OCI-LY7 (cell line): ENCODE measurements at regions not wholly inside any gene's neighbourhood (a gene's known extent, or its start where the extent isn't known, plus 50 kb on each side); places are given as distances from the start of the nearest gene placed in this dataset.

Experiments
- BruUV-seq: library from RNA; stranded (reverse); fragments of 400-500 nt; replicated peaks from 2 replicates; lab custom pipeline; 2021; lab: Mats Ljungman, UMichigan
- CTCF ChIA-PET: fragments of 300-600 bp; sonication (Branson Sonifier 250); formaldehyde crosslinking; loops from one replicate; lab custom pipeline; 2022; ENCODE audit warnings: antibody characterized with exemption; ENCODE audit not compliant: unreplicated experiment; lab: Charles Lee
- POLR2A ChIA-PET: fragments of 300-600 bp; sonication (Branson Sonifier 250); formaldehyde crosslinking; loops from one replicate; lab custom pipeline; 2022; ENCODE audit warnings: antibody characterized with exemption; lab: Charles Lee
- DNase-seq: peaks from one replicate; pipeline ENCODE4 v3.0.0-alpha.2; 2015; ENCODE audit warnings: low spot score
- H2AFZ ChIP-seq: fragments of 200-600 bp; sonication (generic), shearing (Covaris generic); 2 replicates; pipeline ENCODE4 v1.6.1; 2014; ENCODE audit warnings: mild to moderate bottlenecking, antibody characterized with exemption, low read length, moderate library complexity
- H3K27ac ChIP-seq: fragments of 200-600 bp; sonication (generic); 2 replicates; pipeline ENCODE4 v1.5.1; 2014; ENCODE audit warnings: mixed run types, low read depth, mild to moderate bottlenecking, moderate library complexity, low read length, inconsistent platforms; ENCODE audit not compliant: poor library complexity, severe bottlenecking
- H3K36me3 ChIP-seq: fragments of 200-600 bp; sonication (generic); 2 replicates; pipeline ENCODE4 v1.6.1; 2014; ENCODE audit warnings: mild to moderate bottlenecking, antibody characterized with exemption, low read length, moderate library complexity, mixed read lengths; ENCODE audit not compliant: insufficient read depth
- H3K4me1 ChIP-seq: fragments of 200-600 bp; sonication (generic); 2 replicates; pipeline ENCODE4 v1.5.1; 2014; ENCODE audit warnings: mild to moderate bottlenecking, low read length; ENCODE audit not compliant: insufficient read depth, poor library complexity, severe bottlenecking
- H3K4me2 ChIP-seq: fragments of 200-600 bp; sonication (generic); 2 replicates; pipeline ENCODE4 v1.6.1; 2014; ENCODE audit warnings: mild to moderate bottlenecking, low read length
- H3K4me3 ChIP-seq: fragments of 200-600 bp; sonication (generic); 2 replicates; pipeline ENCODE4 v1.5.1; 2014; ENCODE audit warnings: mild to moderate bottlenecking, low read depth, low read length; ENCODE audit not compliant: poor library complexity, severe bottlenecking
- H3K79me2 ChIP-seq: fragments of 200-600 bp; sonication (generic); 2 replicates; pipeline ENCODE4 v1.6.1; 2016; ENCODE audit warnings: low read depth, mild to moderate bottlenecking, low read length, moderate library complexity, mixed read lengths; ENCODE audit not compliant: insufficient read depth
- H3K9me2 ChIP-seq: fragments of 200-600 bp; sonication (generic); 2 replicates; pipeline ENCODE4 v1.6.1; 2016; ENCODE audit warnings: mild to moderate bottlenecking, low read length, mixed read lengths; ENCODE audit not compliant: insufficient read depth
- H3K9me3 ChIP-seq: fragments of 200-600 bp; sonication (generic); 2 replicates; pipeline ENCODE4 v1.6.1; 2014; ENCODE audit warnings: mild to moderate bottlenecking, mixed run types, low read length, mixed read lengths
- H4K20me1 ChIP-seq: fragments of 200-600 bp; sonication (generic); 2 replicates; pipeline ENCODE4 v1.6.1; 2014; ENCODE audit warnings: mild to moderate bottlenecking, antibody characterized with exemption, low read length, moderate library complexity, mixed read lengths; ENCODE audit not compliant: insufficient read depth
- CTCF ChIP-seq: fragments of 200-600 bp; sonication (generic); conservative IDR thresholded peaks from 2 replicates; pipeline ENCODE4 v1.5.1; 2014; ENCODE audit warnings: mild to moderate bottlenecking, antibody characterized with exemption, low read length, moderate library complexity, mixed read lengths
- EZH2phosphoT487 ChIP-seq: fragments of 200-600 bp; sonication (generic); IDR thresholded peaks from 2 replicates; pipeline ENCODE4 v1.6.1; 2018; ENCODE audit warnings: low read depth, borderline replicate concordance, mild to moderate bottlenecking, mixed run types, antibody characterized with exemption, low read length, moderate library complexity, mixed read lengths
- intact Hi-C: fragments of 100-400 bp; cut with micrococcal nuclease; formaldehyde crosslinking; loops from one replicate; pipeline ENCODE4 v1.10.0; 2022; ENCODE audit not compliant: unreplicated experiment

GRCh38 chr13:109476001-109476400 is 310.4 kb downstream of the IRS2 start:
- no peaks in the 10 kb centered on the region for H3K4me1 ChIP-seq
- no peaks in the 10 kb centered on the region for H4K20me1 ChIP-seq
- H3K9me3 ChIP-seq = no peaks in the 10 kb centered on the region
- H3K79me2 ChIP-seq = no peaks in the 10 kb centered on the region
- no TSS peak for BruUV-seq
- TF ChIP-seq EZH2phosphoT487 (no peak), CTCF (no peak)
- no peak for DNase-seq
- intact Hi-C loops = loop anchor here (10.0 kb wide), 1 partner anchor 331 kb away; no protein-coding TSS in a partner anchor
- H3K36me3 ChIP-seq = no peaks in the 10 kb centered on the region
- no peaks in the 10 kb centered on the region for H3K9me2 ChIP-seq
- H3K4me2 ChIP-seq = no peak overlapping the region
- no peak overlapping the region for H3K4me3 ChIP-seq
- CTCF ChIA-PET = no interaction called here
- no peak overlapping the region for H2AFZ ChIP-seq
- H3K27ac ChIP-seq = no peak overlapping the region
- POLR2A ChIA-PET = no interaction called here

GRCh38 chr13:109468123-109468522 is 318.3 kb downstream of the IRS2 start:
- DNase-seq = no peak
- Histone ChIP-seq H3K4me2 (no peak overlapping the region), H3K4me3 (no peak overlapping the region), H3K4me1 (no peaks in the 10 kb centered on the region), H2AFZ (no peak overlapping the region), H3K79me2 (no peaks in the 10 kb centered on the region), H3K9me2 (no peaks in the 10 kb centered on the region), H3K36me3 (no peaks in the 10 kb centered on the region), H3K27ac (no peak overlapping the region), H3K9me3 (no peaks in the 10 kb centered on the region), H4K20me1 (no peaks in the 10 kb centered on the region)
- ChIA-PET CTCF (no interaction called here), POLR2A (no interaction called here)
- no TSS peak for BruUV-seq
- TF ChIP-seq EZH2phosphoT487 (no peak), CTCF (no peak)
- intact Hi-C loops = loop anchor here (10.0 kb wide), 1 partner anchor 63 kb away; no protein-coding TSS in a partner anchor

- DNase-seq = no peak
- intact Hi-C loops = loop anchor here (10.0 kb wide), 1 partner anchor 60 kb away; no protein-coding TSS in a partner anchor
- TF ChIP-seq EZH2phosphoT487 (no peak), CTCF (no peak)
- Histone ChIP-seq H3K9me3 (no peaks in the 10 kb centered on the region), H3K79me2 (no peaks in the 10 kb centered on the region), H3K27ac (no peak overlapping the region), H3K4me1 (no peaks in the 10 kb centered on the region), H3K9me2 (no peaks in the 10 kb centered on the region), H3K4me2 (no peak overlapping the region), H3K4me3 (no peak overlapping the region), H3K36me3 (no peaks in the 10 kb centered on the region), H2AFZ (no peak overlapping the region), H4K20me1 (no peaks in the 10 kb centered on the region)
- ChIA-PET CTCF (no interaction called here), POLR2A (no interaction called here)
- no TSS peak for BruUV-seq
Observed at GRCh38 chr13:109465148-109465547, 321.2 kb downstream of the IRS2 start.
